Neuronal stem cell (in vitro differentiated cells): ENCODE measurements at regions not wholly inside any gene's neighbourhood (a gene's known extent, or its start where the extent isn't known, plus 50 kb on each side); places are given as distances from the start of the nearest gene placed in this dataset.
"Not testable (repeated sequence)": the region's sequence is repeated elsewhere in the genome, so short reads cannot be mapped to it uniquely, and the experiment has no call there.

Experiments
- DNase-seq: peaks from one replicate; pipeline ENCODE4 v3.0.0-alpha.2; 2013; ENCODE audit warnings: low spot score
- H2AFZ ChIP-seq: one replicate; pipeline ENCODE4 v1.6.1; 2013; ENCODE audit warnings: mild to moderate bottlenecking, low read length, inconsistent platforms
- H2AK5ac ChIP-seq: 2 replicates; pipeline ENCODE4 v1.6.1; 2013; ENCODE audit warnings: low read depth, mild to moderate bottlenecking, inconsistent platforms, low read length, moderate library complexity, mixed read lengths
- H2BK120ac ChIP-seq: 2 replicates; pipeline ENCODE4 v1.6.1; 2013; ENCODE audit warnings: low read depth, mild to moderate bottlenecking, inconsistent platforms, low read length, moderate library complexity, mixed read lengths
- H2BK12ac ChIP-seq: one replicate; pipeline ENCODE4 v1.6.1; 2013; ENCODE audit warnings: low read length, inconsistent platforms
- H2BK15ac ChIP-seq: 2 replicates; pipeline ENCODE4 v1.6.1; 2013; ENCODE audit warnings: mild to moderate bottlenecking, low read length, inconsistent platforms, mixed read lengths
- H2BK5ac ChIP-seq: one replicate; pipeline ENCODE4 v1.6.1; 2013; ENCODE audit warnings: inconsistent platforms, mild to moderate bottlenecking, low read length, moderate library complexity
- H3K14ac ChIP-seq: one replicate; pipeline ENCODE4 v1.6.1; 2013; ENCODE audit warnings: low read length, inconsistent platforms
- H3K18ac ChIP-seq: 2 replicates; pipeline ENCODE4 v1.6.1; 2013; ENCODE audit warnings: low read length, inconsistent platforms
- H3K23ac ChIP-seq: 2 replicates; pipeline ENCODE4 v1.6.1; 2013; ENCODE audit warnings: low read depth, mild to moderate bottlenecking, mixed read lengths, low read length, inconsistent platforms; ENCODE audit not compliant: poor library complexity
- H3K27ac ChIP-seq: replicated peaks from 3 replicates; pipeline ENCODE4 v1.5.1; 2013; ENCODE audit warnings: low read length, inconsistent platforms
- H3K27me3 ChIP-seq, 3 experiments: 2 replicates each; pipeline ENCODE4 v1.6.1; 2013; ENCODE audit warnings: low read length in 3 of 3, mild to moderate bottlenecking in 2 of 3, inconsistent platforms in 1 of 3, low read depth in 1 of 3, mixed read lengths in 1 of 3, moderate library complexity in 1 of 3; ENCODE audit not compliant: control insufficient read depth in 3 of 3, insufficient read depth in 3 of 3
- H3K36me3 ChIP-seq, 2 donors: replicated peaks in 1 of 2; 2 replicates each; pipeline ENCODE4 v1.6.1; 2013; ENCODE audit warnings: low read length in 2 of 2; ENCODE audit not compliant: control insufficient read depth in 2 of 2, insufficient read depth in 2 of 2
- H3K4ac ChIP-seq: 2 replicates; pipeline ENCODE4 v1.6.1; 2013; ENCODE audit warnings: inconsistent platforms, mild to moderate bottlenecking, low read length, moderate library complexity
- H3K4me1 ChIP-seq, 2 donors: 1 replicate in 1 of 2; 2 replicates in 1 of 2; pipeline ENCODE4 v1.6.1; 2013; ENCODE audit warnings: low read length in 2 of 2, low read depth in 1 of 2; ENCODE audit not compliant: control insufficient read depth in 2 of 2, insufficient read depth in 1 of 2
- H3K4me2 ChIP-seq: one replicate; pipeline ENCODE4 v1.6.1; 2013; ENCODE audit warnings: mild to moderate bottlenecking, low read length, inconsistent platforms; ENCODE audit not compliant: insufficient read depth, poor library complexity, severe bottlenecking
- H3K4me3 ChIP-seq, 2 donors: 2 replicates each; pipeline ENCODE4 v1.5.1; 2013; ENCODE audit warnings: low read length in 2 of 2, mild to moderate bottlenecking in 2 of 2, inconsistent platforms in 1 of 2, moderate library complexity in 1 of 2
- H3K79me1 ChIP-seq: one replicate; pipeline ENCODE4 v1.6.1; 2013; ENCODE audit warnings: low read depth, mild to moderate bottlenecking, inconsistent platforms, low read length, moderate library complexity
- H3K9ac ChIP-seq: one replicate; pipeline ENCODE4 v1.6.1; 2013; ENCODE audit warnings: mild to moderate bottlenecking, low read depth, low read length, inconsistent platforms; ENCODE audit not compliant: poor library complexity
- H3K9me3 ChIP-seq, 2 donors: replicated peaks in 1 of 2; 2 replicates each; pipeline versions ENCODE3 to v1.6.1; 2013; ENCODE audit warnings: low read length in 2 of 2, mild to moderate bottlenecking in 2 of 2, inconsistent platforms in 1 of 2, low read depth in 1 of 2, mixed read lengths in 1 of 2, moderate library complexity in 1 of 2; ENCODE audit not compliant: control insufficient read depth in 2 of 2, insufficient read depth in 1 of 2
- H4K8ac ChIP-seq: one replicate; pipeline ENCODE4 v1.6.1; 2013; ENCODE audit warnings: low read depth, mild to moderate bottlenecking, inconsistent platforms, low read length, moderate library complexity
- H4K91ac ChIP-seq: one replicate; pipeline ENCODE4 v1.6.1; 2013; ENCODE audit warnings: low read length, low read depth, mild to moderate bottlenecking, inconsistent platforms; ENCODE audit not compliant: poor library complexity
- WGBS, 2 donors: extraction: QIAGEN DNeasy Blood & Tissue Kit; methylation state at CpG; one replicate each; pipeline ENCODE4 v1.1.7; 2013; ENCODE audit warnings: missing lambda C conversion rate in 2 of 2, mixed read lengths in 1 of 2; ENCODE audit not compliant: insufficient read length in 2 of 2, insufficient replicate concordance in 1 of 2; ENCODE audit errors: extremely low coverage in 2 of 2; 5-methylcytosine and 5-hydroxymethylcytosine counted together

DNA sequence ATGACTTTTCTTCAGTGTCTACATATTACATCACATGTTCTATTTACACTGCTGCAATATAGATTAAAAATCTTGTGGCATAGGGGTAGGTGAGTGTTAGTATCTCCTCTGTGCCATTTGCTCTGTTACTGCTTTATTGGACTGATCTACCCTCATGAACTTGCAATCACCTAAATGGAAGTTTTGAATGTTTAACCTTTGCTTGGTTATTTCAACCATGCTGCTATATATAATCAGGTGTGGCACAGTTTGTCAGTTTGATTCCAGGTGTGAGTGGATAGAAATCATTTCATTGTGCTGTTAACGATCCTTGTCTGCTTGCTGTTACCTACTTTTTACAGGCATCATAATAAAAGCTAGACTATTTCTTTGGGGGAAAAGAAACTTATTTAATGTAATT is 157.1 kb upstream of the APOOL start:
- H3K18ac ChIP-seq, H3K36me3 ChIP-seq, H3K4me2 ChIP-seq, H2BK12ac ChIP-seq, H3K23ac ChIP-seq, H4K91ac ChIP-seq, H2BK120ac ChIP-seq, H3K9me3 ChIP-seq, H3K4me3 ChIP-seq, H3K9ac ChIP-seq, H3K4me1 ChIP-seq, H2BK15ac ChIP-seq, H3K14ac ChIP-seq, DNase-seq, H2BK5ac ChIP-seq, H2AK5ac ChIP-seq, H4K8ac ChIP-seq, H3K79me1 ChIP-seq, H3K27ac ChIP-seq, H2AFZ ChIP-seq, H3K27me3 ChIP-seq, H3K4ac ChIP-seq: not testable (repeated sequence)
- WGBS, 2 donors: no CpG with 5 or more reads among the region's 1 CpG

- not testable (repeated sequence) for H3K4me1 ChIP-seq, H2AFZ ChIP-seq, H3K27me3 ChIP-seq, H3K4me2 ChIP-seq, H3K9ac ChIP-seq, H3K27ac ChIP-seq, H2BK12ac ChIP-seq, H3K79me1 ChIP-seq, H3K4ac ChIP-seq, H3K23ac ChIP-seq, H3K9me3 ChIP-seq, H2AK5ac ChIP-seq, H2BK120ac ChIP-seq, H3K18ac ChIP-seq, H3K4me3 ChIP-seq, H4K91ac ChIP-seq, DNase-seq, H4K8ac ChIP-seq, H2BK5ac ChIP-seq, H3K14ac ChIP-seq, H2BK15ac ChIP-seq, H3K36me3 ChIP-seq
- WGBS, 2 donors: no CpG with 5 or more reads among the region's 3 CpGs
These were observed 152.5 kb upstream of the APOOL start for GRCh38 chrX:84851183-84851582.

GRCh38 chrX:84856791-84857190 is 146.9 kb upstream of the APOOL start:
- not testable (repeated sequence) for DNase-seq, H3K27ac ChIP-seq, H2BK5ac ChIP-seq, H3K23ac ChIP-seq, H3K4me1 ChIP-seq, H2BK120ac ChIP-seq, H3K9ac ChIP-seq, H3K4me2 ChIP-seq, H2BK12ac ChIP-seq, H2AFZ ChIP-seq, H3K79me1 ChIP-seq, H3K9me3 ChIP-seq, H3K4ac ChIP-seq, H3K18ac ChIP-seq, H3K27me3 ChIP-seq, H3K36me3 ChIP-seq, H2AK5ac ChIP-seq, H3K14ac ChIP-seq, H3K4me3 ChIP-seq, H4K91ac ChIP-seq, H2BK15ac ChIP-seq, H4K8ac ChIP-seq
- no CpG with 5 or more reads among the region's 20 CpGs for WGBS, 2 donors

DNA sequence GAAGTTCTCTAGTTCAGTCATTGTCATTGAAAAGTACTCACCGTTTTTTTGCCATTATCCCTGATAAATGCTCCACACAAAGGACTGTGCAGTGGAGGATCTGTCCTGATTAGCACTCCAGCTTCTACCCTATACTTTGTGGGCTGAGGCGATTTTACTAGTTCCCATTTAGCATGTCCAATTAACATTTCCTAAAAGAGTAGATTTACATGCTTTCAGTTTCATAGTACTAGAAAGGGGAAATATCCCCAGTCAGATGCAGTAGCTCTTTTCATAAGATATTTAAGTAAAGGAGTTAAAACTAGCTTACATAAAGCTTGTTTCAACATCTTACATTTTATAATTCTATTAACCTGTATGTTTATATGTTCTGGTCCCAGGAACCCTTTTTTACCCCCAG is 144.9 kb upstream of the APOOL start:
- H3K79me1 ChIP-seq, H2BK12ac ChIP-seq: not testable (repeated sequence)

More for the DNA sequence above, 144.9 kb upstream of the APOOL start:
- H3K27me3 ChIP-seq, H3K36me3 ChIP-seq, H3K4ac ChIP-seq, H3K9ac ChIP-seq, H2BK120ac ChIP-seq, H3K9me3 ChIP-seq, H4K91ac ChIP-seq, H2BK15ac ChIP-seq, H2BK5ac ChIP-seq, H3K23ac ChIP-seq, H3K27ac ChIP-seq, H2AK5ac ChIP-seq, H2AFZ ChIP-seq, H4K8ac ChIP-seq, H3K4me1 ChIP-seq, H3K4me2 ChIP-seq, H3K18ac ChIP-seq, DNase-seq, H3K14ac ChIP-seq, H3K4me3 ChIP-seq: not testable (repeated sequence)
- no CpG with 5 or more reads among the region's 2 CpGs for WGBS, 2 donors
